ENCODE measurements at regions not wholly inside any gene's neighbourhood (a gene's known extent, or its start where the extent isn't known, plus 50 kb on each side); places are given as distances from the start of the nearest gene placed in this dataset.

- TF ChIP-seq CTCF (IDR thresholded peaks at IDR 0.05) (no peak), POLR2AphosphoS5 (IDR thresholded peaks at IDR 0.05) (no peak), POLR2A (IDR thresholded peaks at IDR 0.05) (no peak)
These were observed 1370.3 kb upstream of the CDH9 start for GRCh38 chr5:28408651-28409050.
